GM21576 (cell line): ENCODE measurements at regions not wholly inside any gene's neighbourhood (a gene's known extent, or its start where the extent isn't known, plus 50 kb on each side); places are given as distances from the start of the nearest gene placed in this dataset.

ENCODE experiments used
- ATAC-seq: cut with Tn5 transposase; IDR thresholded peaks from one replicate; pipeline ENCODE4 v1.9.1; 2021; ENCODE audit warnings: mild to moderate bottlenecking, moderate library complexity; ENCODE audit not compliant: unreplicated experiment

DNA sequence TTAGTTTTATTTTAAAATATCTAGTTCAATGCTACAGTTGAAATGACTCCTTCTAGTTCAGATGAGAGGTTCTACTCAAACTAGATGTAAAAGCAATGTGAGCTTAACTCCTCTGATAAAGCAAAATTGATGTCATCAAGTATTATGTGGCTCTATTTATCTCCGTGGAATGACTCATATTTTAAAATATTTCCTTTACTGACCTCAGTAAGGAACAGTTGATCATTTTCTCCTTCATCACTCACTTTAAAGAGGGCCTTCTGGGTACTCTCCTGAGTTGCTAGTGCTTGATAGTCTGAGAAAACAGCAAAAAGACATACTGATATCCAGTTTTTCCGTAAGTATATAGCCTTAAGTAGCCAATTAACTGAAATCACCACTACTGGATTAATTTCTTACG is 1099.3 kb downstream of the ROBO2 start:
- ATAC-seq: no peak

DNA sequence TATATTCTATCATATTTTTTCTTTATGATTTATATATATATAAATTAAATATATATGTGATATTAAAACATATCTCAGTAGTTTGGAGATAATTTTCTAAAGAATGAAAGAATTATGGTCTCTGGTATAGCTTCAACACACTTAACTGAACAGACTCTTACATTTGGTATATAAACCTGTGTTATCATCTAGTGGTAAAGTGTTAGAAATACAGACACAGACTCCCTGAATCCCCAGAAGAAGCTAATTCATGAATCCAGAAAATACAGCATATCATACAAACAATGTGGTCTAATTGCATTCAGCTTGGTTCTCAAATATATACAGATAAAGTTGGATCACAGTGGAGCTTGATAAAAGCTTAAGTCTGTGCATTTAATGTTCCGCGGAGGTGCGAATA is 1100.4 kb downstream of the ROBO2 start:
- ATAC-seq: no peak

- no peak for ATAC-seq
These were observed 1101.0 kb downstream of the ROBO2 start for GRCh38 chr3:78140866-78141265.

DNA sequence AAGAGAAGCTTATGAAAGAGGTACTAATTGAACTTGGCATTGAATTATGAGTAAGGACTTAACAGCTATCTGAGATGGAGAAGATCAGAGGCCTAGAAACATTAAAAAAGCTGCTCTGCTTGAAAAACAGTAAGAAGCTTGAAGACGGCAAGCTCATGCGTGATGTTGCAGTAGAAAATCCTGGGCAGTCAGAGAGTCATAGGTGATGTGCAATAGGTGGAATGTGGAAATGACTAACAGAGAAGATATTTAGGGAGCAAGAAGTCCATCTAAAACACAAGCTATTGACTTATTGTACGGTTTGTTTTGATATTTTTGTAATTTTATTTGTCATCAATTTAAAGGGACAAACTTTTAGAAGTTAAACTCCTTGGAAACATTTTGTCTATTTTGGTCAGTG is 1101.4 kb downstream of the ROBO2 start:
- no peak for ATAC-seq

DNA sequence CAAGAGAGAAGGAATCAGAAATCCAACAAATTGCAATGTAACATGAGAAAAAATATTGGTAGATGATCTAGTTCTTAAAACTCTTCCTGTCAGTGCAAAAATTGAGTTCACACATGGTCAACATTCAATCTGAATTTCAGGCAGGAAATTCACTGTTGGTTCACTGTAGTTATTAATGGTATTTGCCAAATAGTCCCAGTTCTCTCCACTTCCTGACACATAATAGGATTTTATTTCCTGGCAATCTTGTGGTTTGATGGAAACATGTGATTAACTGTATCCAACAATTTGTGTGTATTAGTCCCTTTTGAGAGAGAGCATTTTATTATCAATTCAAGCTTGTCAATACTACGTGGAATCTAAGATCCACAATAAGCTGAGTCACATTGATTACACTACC is 1103.1 kb downstream of the ROBO2 start:
- ATAC-seq: no peak

- ATAC-seq: no peak
These were observed 1109.3 kb downstream of the ROBO2 start for GRCh38 chr3:78148986-78149717.

- ATAC-seq: no peak
These were observed 1114.1 kb downstream of the ROBO2 start for GRCh38 chr3:78153973-78154372.

DNA sequence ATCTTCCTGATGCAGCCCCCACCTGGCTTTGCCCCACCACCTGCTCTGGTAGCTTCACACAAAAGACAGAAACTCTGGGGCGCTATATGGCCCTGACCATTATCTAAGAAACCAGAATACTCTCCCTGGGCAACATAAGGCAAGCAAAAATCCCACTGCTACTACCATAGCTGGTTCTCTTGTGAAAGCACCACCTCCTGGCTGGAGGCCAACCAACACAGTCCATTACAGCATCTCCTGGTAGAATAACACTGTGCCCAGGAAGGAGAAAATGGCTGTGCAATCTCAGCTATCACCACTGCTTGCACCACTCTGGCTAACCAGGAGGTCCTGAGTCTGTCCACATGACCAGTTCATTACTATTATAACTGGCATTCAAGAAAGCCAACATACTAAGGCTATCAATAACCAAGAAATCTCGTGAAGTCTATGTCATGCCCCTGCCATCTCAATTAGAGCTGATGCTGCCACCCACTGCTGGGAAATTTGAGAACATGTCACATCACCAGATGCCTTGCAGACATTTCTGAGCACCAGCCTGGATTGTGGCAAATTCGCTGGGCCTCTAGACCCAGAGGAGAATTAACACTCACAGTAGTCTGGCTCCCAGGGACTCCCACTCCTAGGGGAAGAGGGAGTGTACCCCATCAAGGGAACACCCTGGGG is 1114.8 kb downstream of the ROBO2 start:
- no peak for ATAC-seq

DNA sequence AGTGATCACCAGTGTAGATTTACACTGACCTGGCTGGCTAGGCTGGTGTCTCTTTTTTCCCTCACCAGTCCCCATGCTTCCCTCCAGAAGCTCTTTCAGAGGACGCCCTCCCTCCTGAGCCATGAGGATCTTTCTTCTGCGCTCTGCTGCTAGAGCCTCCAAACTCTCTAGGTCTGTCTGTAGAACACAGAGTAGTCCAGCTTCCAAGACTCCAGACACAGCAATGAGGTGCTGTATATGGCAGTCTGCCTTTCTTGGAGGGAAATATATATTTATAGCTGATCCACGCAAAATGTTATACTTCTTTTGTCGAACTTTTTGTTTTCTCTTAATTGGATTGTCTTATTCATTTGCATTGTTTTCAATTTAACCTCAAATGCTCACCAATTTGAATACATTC is 1121.8 kb downstream of the ROBO2 start:
- ATAC-seq: no peak

DNA sequence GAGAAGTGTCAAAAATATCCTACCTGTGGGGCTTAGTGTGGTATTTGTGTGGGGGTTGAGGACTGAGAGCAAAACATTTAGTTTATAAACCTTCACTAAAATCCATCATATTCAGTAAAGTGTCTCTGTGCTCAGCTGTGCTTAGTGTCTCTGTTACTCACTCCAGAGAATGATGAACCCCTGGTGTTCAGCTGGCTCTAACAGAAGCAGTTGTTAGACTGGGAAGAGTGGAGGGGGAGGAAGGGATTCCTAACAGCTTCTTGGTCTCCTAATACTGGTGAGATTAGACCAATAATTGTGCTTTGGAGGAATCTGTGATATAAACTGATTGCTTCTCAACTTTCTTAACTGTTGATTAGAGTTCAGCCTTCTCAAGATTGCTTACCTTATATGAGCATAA is 1123.5 kb downstream of the ROBO2 start:
- no peak for ATAC-seq

DNA sequence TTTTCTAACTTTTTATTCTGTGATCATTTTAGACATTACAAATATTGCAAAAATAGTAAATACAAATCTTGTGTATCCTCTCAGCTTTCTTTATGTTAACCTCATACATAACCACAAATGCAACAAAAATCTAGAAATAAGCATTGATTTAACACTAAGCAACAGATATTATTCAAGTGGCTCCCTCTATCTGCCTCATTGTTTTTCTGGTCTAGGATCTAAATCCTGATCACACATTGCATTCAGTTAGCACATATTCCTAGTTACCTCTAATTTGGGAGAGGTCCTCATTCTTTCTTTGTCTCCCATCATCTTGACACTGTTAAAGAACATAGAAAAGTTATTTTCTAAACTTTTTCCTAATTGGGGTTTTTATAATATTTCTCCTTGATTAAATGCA is 1126.0 kb downstream of the ROBO2 start:
- no peak for ATAC-seq

DNA sequence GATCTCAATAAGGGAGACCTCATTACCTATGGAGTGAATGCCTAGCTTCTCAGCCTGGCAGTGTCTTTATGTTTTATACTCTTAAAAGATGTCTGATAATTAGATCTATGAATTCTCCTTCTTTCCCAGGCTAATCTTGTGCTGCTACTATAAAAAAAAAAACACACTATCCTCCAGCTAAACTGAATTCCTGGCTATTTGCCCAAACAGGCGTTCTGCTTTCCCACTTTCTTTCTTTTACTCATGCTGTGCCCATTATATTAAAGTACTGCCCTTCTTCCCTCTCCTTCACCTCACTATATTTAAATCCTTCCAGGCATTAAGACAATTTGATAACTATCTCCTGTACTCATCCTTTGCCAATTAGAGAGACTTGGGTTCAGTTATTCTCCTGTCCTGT is 1134.9 kb downstream of the ROBO2 start:
- no peak for ATAC-seq

GRCh38 chr3:78176869-78177268 is 1137.0 kb downstream of the ROBO2 start:
- ATAC-seq: no peak

DNA sequence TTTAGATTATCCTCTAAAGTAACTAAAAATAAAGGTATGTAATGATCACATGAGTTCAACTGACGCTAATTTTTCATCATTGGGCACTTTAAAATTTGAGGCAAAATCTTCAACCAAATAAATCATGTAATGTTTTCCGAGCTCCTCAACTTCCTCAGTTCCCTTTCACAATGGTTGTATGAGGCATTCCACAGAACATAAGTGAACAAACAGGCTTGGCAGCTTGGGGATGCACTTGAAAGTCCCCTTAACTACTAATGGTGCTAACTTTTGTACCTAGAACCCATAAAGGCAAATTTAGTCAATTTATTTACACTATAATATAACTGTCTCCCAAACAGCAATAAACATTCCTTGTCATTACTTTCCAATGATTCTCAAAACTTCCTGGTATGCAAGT is 1137.9 kb downstream of the ROBO2 start:
- ATAC-seq: no peak

DNA sequence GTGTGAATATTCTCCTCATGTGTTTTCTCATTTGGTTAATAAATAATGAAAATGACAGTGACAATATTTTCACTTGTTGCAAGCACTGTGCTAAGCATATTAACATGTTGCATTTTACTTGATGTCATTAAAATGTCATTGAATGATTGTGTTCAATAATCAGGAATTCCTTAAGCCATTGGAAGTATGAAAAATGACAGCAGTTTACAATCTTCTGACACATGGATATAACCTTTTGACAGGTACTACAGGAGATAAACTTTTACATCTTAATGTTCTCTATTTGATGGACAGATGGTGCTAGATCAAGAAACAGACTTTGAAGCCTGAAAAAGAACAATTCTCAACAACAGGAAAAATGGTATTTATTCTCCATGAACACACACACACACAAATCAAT is 1138.3 kb downstream of the ROBO2 start:
- ATAC-seq: no peak

- no peak for ATAC-seq
These were observed 1139.0 kb downstream of the ROBO2 start for GRCh38 chr3:78178740-78179363.

GRCh38 chr3:78183906-78184599 is 1144.2 kb downstream of the ROBO2 start:
- ATAC-seq: no peak

DNA sequence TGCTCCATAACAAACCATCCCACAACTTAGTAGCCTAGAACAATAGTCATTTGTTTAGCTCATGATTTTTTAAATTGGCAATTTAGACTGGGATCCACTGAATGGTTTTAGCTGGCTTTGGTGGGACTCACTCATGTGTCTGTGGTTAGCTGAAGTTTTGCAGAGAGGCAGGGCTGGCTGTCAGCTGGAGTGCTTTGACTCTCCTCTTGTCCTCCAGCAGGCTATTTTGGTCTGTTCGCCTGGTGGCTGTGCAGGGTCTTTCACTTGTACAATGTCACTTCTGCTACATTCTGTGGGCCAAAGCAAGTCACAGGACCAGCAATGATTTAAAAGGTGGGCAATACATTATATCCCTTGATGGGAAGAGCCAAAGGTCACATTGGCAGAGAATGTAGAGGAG is 1146.5 kb downstream of the ROBO2 start:
- no peak for ATAC-seq

- ATAC-seq: no peak
These were observed 1161.2 kb downstream of the ROBO2 start for GRCh38 chr3:78201091-78201490.

- no peak for ATAC-seq
These were observed 1165.1 kb downstream of the ROBO2 start for GRCh38 chr3:78204977-78205376.

DNA sequence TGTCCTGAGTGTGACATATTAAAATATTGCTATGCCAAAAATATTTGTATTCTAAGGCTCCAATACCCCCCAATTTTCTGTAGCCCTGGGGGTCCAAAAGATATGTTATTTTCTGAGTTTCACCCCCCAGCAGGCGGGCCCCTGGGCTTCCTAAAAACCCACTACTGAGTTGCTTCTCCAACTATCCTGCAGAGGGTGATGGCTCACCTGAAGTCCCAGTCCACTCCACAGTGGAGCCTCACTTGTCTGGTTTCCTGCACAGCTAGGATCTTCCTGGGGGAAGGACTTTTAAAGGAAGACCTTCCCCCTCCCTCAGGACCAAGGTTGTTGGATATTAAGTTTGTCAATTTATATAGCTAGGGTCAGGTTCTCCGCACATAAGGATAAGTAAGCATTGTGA is 1181.4 kb downstream of the ROBO2 start:
- ATAC-seq: no peak

DNA sequence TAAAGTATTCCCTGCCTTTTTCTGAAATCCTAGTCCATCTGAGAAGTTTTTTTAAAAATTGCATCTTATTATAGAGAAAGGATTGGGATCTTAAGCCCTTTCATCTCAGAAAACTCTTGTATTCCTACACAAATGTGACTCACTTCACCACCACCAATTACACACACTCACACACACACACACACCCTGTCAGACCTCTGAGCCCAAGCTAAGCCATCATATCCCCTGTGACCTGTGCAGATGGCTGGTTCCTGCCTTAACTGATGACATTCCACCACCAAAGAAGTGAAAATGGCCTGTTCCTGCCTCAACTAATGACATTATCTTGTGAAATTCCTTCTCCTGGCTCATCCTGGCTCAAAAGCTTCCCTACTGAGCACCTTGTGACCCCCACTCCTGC is 1181.9 kb downstream of the ROBO2 start:
- no peak for ATAC-seq
